HG03342 (cell line): ENCODE measurements at regions not wholly inside any gene's neighbourhood (a gene's known extent, or its start where the extent isn't known, plus 50 kb on each side); places are given as distances from the start of the nearest gene placed in this dataset.
"Not testable (repeated sequence)": the region's sequence is repeated elsewhere in the genome, so short reads cannot be mapped to it uniquely, and the experiment has no call there.

Source experiments
- ATAC-seq: cut with Tn5 transposase; IDR thresholded peaks from one replicate; pipeline ENCODE4 v1.9.1; 2021; ENCODE audit warnings: mild to moderate bottlenecking, moderate library complexity; ENCODE audit not compliant: unreplicated experiment

GRCh38 chr4:164615964-164616363, 138.0 kb upstream of the SMIM31 start:
- ATAC-seq = no peak

- no peak for ATAC-seq
Measured at GRCh38 chr4:164616961-164617360, 137.0 kb upstream of the SMIM31 start.

- no peak for ATAC-seq
Measured at GRCh38 chr4:164617426-164617825, 136.5 kb upstream of the SMIM31 start.

- ATAC-seq = no peak
Measured at GRCh38 chr4:164617911-164618310, 136.0 kb upstream of the SMIM31 start.

- ATAC-seq = no peak
Measured at GRCh38 chr4:164621886-164622521, 131.9 kb upstream of the SMIM31 start.

GRCh38 chr4:164623099-164623498, 130.8 kb upstream of the SMIM31 start:
- no peak for ATAC-seq

GRCh38 chr4:164639001-164639400, 114.9 kb upstream of the SMIM31 start:
- ATAC-seq = no peak

GRCh38 chr4:164648151-164648848, 105.6 kb upstream of the SMIM31 start:
- no peak for ATAC-seq

GRCh38 chr4:164648849-164649212, 105.1 kb upstream of the SMIM31 start:
- no peak for ATAC-seq

GRCh38 chr4:164659765-164660164, 94.2 kb upstream of the SMIM31 start:
- no peak for ATAC-seq

- ATAC-seq = not testable (repeated sequence)
Measured at GRCh38 chr4:164676152-164676551, 77.8 kb upstream of the SMIM31 start.

- no peak for ATAC-seq
Measured at GRCh38 chr4:164683040-164683439, 70.9 kb upstream of the SMIM31 start.

GRCh38 chr4:164695650-164696049, 58.3 kb upstream of the SMIM31 start:
- no peak for ATAC-seq

GRCh38 chr4:164700471-164700870, 53.5 kb upstream of the SMIM31 start:
- no peak for ATAC-seq

- peak; percentile 68 for ATAC-seq
Measured at GRCh38 chr4:164701665-164702064, 52.3 kb upstream of the SMIM31 start.
